Thyroid gland (tissue), 4 donors: ENCODE measurements at regions not wholly inside any gene's neighbourhood (a gene's known extent, or its start where the extent isn't known, plus 50 kb on each side); places are given as distances from the start of the nearest gene placed in this dataset.
"Not testable (repeated sequence)": the region's sequence is repeated elsewhere in the genome, so short reads cannot be mapped to it uniquely, and the experiment has no call there.

Source experiments
- DNase-seq, 2 donors: peaks; one replicate each; pipeline ENCODE4 v3.0.0-alpha.2; 2019
- H3K27ac ChIP-seq, 3 donors: fragments of 200-600 bp; sonication (generic); 1 replicate in 2 of 3; 2 replicates in 1 of 3; pipeline ENCODE4 v1.5.1; 2016 to 2019; ENCODE audit warnings: mild to moderate bottlenecking in 1 of 3, moderate library complexity in 1 of 3
- H3K27me3 ChIP-seq: fragments of 200-600 bp; sonication (generic); one replicate; pipeline ENCODE4 v1.5.1; 2019
- H3K36me3 ChIP-seq, 2 donors: fragments of 200-600 bp; sonication (generic); one replicate each; pipeline ENCODE4 v1.5.1; 2016 to 2019
- H3K4me1 ChIP-seq, 2 donors: fragments of 200-600 bp; sonication (generic); one replicate each; pipeline ENCODE4 v1.5.1; 2017 to 2019
- H3K4me3 ChIP-seq, 3 donors: fragments of 200-600 bp; sonication (generic); replicated peaks in 1 of 3; 1 replicate in 2 of 3; 2 replicates in 1 of 3; pipeline ENCODE4 v1.5.1; 2016; ENCODE audit warnings: mild to moderate bottlenecking in 1 of 3
- H3K9me3 ChIP-seq: fragments of 200-600 bp; sonication (generic); one replicate; pipeline ENCODE4 v1.5.1; 2017
- CTCF ChIP-seq, 6 experiments: fragments of 200-600 bp in 3 of 6; fragments of 450-650 bp in 3 of 6; sonication (generic) in 3 of 6; IDR thresholded peaks; one replicate each; pipeline ENCODE4 v1.5.1; 2016 to 2019; ENCODE audit warnings: antibody characterized with exemption in 6 of 6, mild to moderate bottlenecking in 2 of 6, inconsistent platforms in 1 of 6, moderate library complexity in 1 of 6
- POLR2A ChIP-seq, 2 donors: fragments of 450-650 bp; IDR thresholded peaks; one replicate each; pipeline ENCODE4 v1.6.1; 2017; ENCODE audit warnings: antibody characterized with exemption in 2 of 2, mild to moderate bottlenecking in 2 of 2, moderate library complexity in 1 of 2
- WGBS, 2 donors: methylation state at CpG; one replicate each; pipeline ENCODE4 v1.1.5; 2017; 5-methylcytosine and 5-hydroxymethylcytosine counted together
- intact Hi-C: fragments of 100-400 bp; cut with DNase I; formaldehyde crosslinking; loops from one replicate; pipeline ENCODE4 v1.15.1; 2023

DNA sequence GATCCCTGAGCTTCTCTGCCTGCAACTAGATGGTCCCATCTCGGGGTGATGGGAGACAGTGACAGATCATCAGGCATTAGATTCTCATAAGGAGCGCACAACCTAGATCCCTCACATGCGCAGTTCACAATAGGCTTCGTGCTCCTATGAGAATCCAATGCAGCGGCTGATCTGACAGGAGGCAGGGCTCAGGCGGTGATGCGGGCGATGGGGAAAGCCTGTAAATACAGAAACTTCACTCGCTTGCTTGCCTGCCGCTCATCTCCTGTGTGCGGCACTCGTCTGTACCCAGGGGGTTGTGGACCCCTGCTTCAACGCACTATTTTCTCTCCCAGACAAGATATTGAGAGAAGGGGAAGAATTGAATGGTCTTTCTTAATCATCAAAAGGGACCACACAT lies 473.9 kb downstream of the ZNF536 start:
- Histone ChIP-seq H3K27ac (no peak overlapping the region), H3K4me1 (no peaks in the 10 kb centered on the region), H3K4me3 (no peak overlapping the region), H3K9me3 (no peaks in the 10 kb centered on the region), H3K27me3 (no peaks in the 10 kb centered on the region), H3K36me3 (no peaks in the 10 kb centered on the region)
- WGBS, 2 donors, result 91% methylated on average over 13 of the region's 13 CpGs
- no peak for DNase-seq
- intact Hi-C loops, result no loop called here
- TF ChIP-seq POLR2A (IDR thresholded peaks at IDR 0.05) (no peak), CTCF (IDR thresholded peaks at IDR 0.05) (no peak)

DNA sequence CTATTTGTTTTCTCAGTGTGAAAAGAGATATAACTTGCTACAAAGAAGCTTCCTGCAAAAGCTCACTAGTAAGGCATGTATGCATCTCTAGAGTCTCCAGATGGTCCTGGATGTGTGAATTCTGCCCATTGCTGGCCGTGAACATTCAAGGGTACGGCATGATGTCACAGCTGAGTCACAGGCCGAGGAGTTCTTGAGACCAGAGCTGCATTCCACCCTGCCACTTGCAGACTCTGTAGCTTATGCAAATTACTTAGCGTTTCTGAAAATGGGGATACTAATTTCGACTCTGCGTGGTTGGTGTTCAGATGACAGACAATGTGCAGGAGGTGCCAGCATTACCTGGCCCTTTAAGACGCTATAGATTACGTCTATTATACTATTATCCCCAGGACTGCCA lies 470.7 kb downstream of the ZNF536 start:
- 90 to 93% methylated on average over 8 of the region's 8 CpGs for WGBS, 2 donors
- Histone ChIP-seq H3K27ac (no peak overlapping the region), H3K4me1 (no peaks in the 10 kb centered on the region), H3K9me3 (no peaks in the 10 kb centered on the region), H3K4me3 (no peak overlapping the region), H3K27me3 (no peaks in the 10 kb centered on the region), H3K36me3 (no peaks in the 10 kb centered on the region)
- intact Hi-C loops, result no loop called here
- TF ChIP-seq POLR2A (IDR thresholded peaks at IDR 0.05), result no peak
- TF ChIP-seq CTCF (IDR thresholded peaks at IDR 0.05), result no peak
- DNase-seq, result no peak

DNA sequence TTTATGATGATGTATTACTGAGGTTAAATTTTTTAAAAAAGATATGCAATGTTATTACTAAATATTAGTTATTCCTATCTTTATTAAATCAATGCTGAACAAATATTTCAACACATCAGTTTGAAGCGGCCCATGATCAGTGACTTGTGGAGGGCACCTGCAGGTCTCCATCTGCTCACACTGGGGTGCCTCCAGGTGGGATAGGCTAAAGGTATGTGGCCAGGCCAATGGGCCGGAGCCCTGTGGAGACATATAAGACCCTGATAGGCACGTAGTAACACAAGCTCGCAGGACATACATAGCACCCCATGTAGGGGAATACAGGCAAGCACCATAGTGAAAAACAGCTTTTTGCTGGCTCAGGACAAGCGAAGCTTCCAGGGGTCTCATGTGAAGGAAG lies 469.8 kb downstream of the ZNF536 start:
- Histone ChIP-seq H3K4me1 (no peaks in the 10 kb centered on the region), H3K4me3 (no peak overlapping the region), H3K27ac (no peak overlapping the region), H3K27me3 (no peaks in the 10 kb centered on the region), H3K9me3 (no peaks in the 10 kb centered on the region), H3K36me3 (no peaks in the 10 kb centered on the region)
- intact Hi-C loops, result no loop called here
- TF ChIP-seq POLR2A (IDR thresholded peaks at IDR 0.05) (no peak), CTCF (IDR thresholded peaks at IDR 0.05) (no peak)
- no peak for DNase-seq
- 94 to 98% methylated on average over 5 of the region's 5 CpGs for WGBS, 2 donors

DNA sequence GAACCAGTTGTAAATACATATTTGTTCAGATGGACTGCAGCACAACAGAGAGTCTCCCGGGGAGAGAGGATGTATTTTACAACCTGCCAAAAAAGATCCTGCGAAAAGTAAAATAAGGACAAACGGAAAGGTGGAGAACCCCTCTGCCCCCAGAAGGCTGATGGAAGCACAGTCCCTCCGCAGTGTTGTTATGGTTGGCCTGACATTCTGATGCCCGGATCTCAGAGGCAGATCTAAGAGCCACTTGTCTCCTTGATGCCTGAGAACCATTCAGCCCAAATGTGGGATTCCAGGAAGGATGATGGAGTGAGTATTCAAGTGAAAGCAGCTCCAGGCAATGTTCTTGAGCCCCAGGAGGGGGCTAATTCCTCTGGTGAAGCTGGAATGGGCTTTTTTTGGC lies 458.7 kb downstream of the ZNF536 start:
- intact Hi-C loops, result no loop called here
- H3K27ac ChIP-seq, result no peak overlapping the region
- no peak overlapping the region for H3K4me3 ChIP-seq
- DNase-seq, result no peak
- no peaks in the 10 kb centered on the region for H3K9me3 ChIP-seq
- H3K36me3 ChIP-seq, result no peaks in the 10 kb centered on the region
- no peaks in the 10 kb centered on the region for H3K27me3 ChIP-seq
- WGBS, 2 donors, result 60 to 68% methylated on average over 5 of the region's 5 CpGs
- no peak for TF ChIP-seq CTCF (IDR thresholded peaks at IDR 0.05)
- TF ChIP-seq POLR2A (IDR thresholded peaks at IDR 0.05), result no peak
- no peaks in the 10 kb centered on the region for H3K4me1 ChIP-seq

DNA sequence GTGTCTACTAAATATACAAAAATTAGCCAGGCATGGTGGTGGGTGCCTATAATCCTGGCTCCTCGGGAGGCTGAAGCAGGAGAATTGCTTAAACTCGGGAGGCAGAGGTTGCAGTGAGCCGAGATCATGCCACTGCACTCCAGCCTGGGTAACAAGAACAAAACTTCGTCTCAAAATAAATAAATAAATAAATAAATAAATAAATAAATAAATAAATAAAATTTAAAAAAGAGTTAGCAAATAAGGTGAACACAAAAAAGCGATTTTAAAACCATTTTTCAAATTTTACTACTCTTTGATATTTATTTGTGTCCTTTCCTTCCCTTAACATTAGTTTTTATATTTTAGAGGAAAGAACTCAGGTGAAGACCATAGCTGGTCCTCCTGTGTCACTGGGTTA lies 453.3 kb downstream of the ZNF536 start:
- H3K9me3 ChIP-seq, DNase-seq, H3K36me3 ChIP-seq, H3K27ac ChIP-seq, H3K4me3 ChIP-seq, H3K4me1 ChIP-seq, H3K27me3 ChIP-seq, intact Hi-C loops: not testable (repeated sequence)
- 94% methylated on average over 5 of the region's 5 CpGs for WGBS, 2 donors

GRCh38 chr19:30824809-30825208 lies 452.6 kb downstream of the ZNF536 start:
- Histone ChIP-seq H3K36me3 (no peaks in the 10 kb centered on the region), H3K9me3 (no peaks in the 10 kb centered on the region), H3K4me3 (no peak overlapping the region), H3K27ac (no peak overlapping the region), H3K4me1 (no peaks in the 10 kb centered on the region), H3K27me3 (no peaks in the 10 kb centered on the region)
- intact Hi-C loops, result no loop called here
- TF ChIP-seq POLR2A (IDR thresholded peaks at IDR 0.05), result no peak
- TF ChIP-seq CTCF (IDR thresholded peaks at IDR 0.05), result no peak
- 68 to 95% methylated on average over 2 of the region's 2 CpGs for WGBS, 2 donors
- DNase-seq, result no peak
